ENCODE measurements at regions not wholly inside any gene's neighbourhood (a gene's known extent, or its start where the extent isn't known, plus 50 kb on each side); places are given as distances from the start of the nearest gene placed in this dataset.

DNA sequence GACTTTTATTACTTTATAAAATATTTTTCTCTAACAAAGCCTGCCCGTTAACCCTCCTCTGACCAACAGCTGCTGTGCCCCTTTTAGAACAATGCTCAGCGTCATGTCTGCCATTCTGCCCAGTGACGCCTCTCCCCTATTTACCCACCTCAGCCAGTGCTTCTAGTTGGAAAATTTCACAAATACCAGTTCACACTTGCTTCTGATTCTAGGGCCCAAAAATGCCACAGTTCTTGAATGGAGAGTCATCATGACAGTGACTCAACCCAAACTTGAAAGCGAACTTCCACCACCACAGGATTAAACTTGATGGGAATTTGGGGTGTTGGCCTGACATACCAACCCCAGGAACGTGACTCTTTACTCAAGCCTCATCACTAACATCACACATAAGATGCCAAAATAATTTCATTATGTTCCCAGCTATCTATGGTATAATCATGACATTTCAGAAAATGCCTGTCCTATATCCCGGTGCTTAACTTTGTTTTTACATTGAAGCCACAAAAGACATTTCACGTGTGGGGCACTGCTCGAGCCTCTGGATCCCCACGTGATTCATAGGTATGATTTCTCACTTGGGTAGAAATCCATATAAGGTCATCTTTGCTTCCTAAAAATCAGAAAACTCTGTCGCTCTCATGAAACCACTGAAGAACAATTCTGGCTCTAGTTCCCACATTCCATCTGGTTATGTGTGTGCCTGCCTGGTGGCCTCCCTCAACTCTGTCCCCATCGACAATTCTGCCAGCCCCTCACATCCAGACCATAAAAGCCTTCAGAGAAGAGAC is 220.9 kb downstream of the ACTL7B start:
- no peak for TF ChIP-seq EZH2phosphoT487 (IDR thresholded peaks at IDR 0.05; ENCODE audit: low read depth)
- TF ChIP-seq, protein P1, sequence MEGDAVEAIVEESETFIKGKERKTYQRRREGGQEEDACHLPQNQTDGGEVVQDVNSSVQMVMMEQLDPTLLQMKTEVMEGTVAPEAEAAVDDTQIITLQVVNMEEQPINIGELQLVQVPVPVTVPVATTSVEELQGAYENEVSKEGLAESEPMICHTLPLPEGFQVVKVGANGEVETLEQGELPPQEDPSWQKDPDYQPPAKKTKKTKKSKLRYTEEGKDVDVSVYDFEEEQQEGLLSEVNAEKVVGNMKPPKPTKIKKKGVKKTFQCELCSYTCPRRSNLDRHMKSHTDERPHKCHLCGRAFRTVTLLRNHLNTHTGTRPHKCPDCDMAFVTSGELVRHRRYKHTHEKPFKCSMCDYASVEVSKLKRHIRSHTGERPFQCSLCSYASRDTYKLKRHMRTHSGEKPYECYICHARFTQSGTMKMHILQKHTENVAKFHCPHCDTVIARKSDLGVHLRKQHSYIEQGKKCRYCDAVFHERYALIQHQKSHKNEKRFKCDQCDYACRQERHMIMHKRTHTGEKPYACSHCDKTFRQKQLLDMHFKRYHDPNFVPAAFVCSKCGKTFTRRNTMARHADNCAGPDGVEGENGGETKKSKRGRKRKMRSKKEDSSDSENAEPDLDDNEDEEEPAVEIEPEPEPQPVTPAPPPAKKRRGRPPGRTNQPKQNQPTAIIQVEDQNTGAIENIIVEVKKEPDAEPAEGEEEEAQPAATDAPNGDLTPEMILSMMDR (IDR thresholded peaks at IDR 0.05; ENCODE audit: low read depth, low read length), result no peak
